DMS114 treated with DMSO at 0.1 percent for 48 hours (cell line): ENCODE measurements at regions not wholly inside any gene's neighbourhood (a gene's known extent, or its start where the extent isn't known, plus 50 kb on each side); places are given as distances from the start of the nearest gene placed in this dataset.
A peak's percentile ranks its signal among the peaks of the same experiment; 100 is the strongest.
"Not testable (repeated sequence)": the region's sequence is repeated elsewhere in the genome, so short reads cannot be mapped to it uniquely, and the experiment has no call there.

ENCODE experiments used
- DNase-seq: peaks from one replicate; lab custom pipeline; 2025; ENCODE audit not compliant: unreplicated experiment; lab: John Stamatoyannopoulos, UW

DNA sequence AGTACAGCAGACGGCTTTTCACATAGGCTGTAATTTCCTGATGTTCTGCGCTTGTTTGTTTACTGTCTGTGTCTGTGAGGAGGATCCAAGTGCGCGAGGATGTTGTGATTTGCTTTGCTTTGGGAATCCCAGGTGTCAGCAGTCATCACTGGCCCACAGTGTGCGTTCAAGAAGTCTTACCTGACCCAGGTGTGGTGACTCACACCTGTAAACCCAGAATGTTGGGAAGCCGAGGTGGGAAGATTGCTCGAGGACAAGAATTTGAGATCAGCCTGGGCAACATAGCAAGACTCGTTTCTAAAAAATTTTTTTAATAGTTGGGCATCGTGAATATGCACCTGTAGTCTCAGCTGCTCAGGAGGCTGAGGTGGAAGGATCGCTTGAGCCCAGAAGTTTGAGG, 110.7 kb downstream of the CRLF3 start:
- not testable (repeated sequence) for DNase-seq

DNA sequence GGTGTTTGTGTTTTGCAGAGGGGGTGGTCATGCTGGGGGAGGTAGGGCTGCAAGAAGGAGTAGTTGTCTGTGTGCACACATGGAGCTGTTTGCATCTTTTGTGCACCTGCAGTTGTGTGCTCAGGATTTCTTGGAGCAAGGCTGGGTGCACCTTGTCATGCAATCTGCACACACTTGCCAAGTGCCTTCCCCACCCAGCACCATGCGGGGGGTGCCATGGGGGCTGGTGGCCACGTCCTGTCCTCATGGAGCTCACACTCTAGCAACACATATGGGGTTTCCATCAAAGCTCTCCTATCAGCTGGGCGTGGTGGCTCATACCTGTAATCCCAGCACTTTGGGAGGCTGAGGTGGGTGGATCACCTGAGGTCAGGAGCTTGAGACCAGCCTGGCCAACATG, 111.6 kb downstream of the CRLF3 start:
- DNase-seq, result not testable (repeated sequence)

DNA sequence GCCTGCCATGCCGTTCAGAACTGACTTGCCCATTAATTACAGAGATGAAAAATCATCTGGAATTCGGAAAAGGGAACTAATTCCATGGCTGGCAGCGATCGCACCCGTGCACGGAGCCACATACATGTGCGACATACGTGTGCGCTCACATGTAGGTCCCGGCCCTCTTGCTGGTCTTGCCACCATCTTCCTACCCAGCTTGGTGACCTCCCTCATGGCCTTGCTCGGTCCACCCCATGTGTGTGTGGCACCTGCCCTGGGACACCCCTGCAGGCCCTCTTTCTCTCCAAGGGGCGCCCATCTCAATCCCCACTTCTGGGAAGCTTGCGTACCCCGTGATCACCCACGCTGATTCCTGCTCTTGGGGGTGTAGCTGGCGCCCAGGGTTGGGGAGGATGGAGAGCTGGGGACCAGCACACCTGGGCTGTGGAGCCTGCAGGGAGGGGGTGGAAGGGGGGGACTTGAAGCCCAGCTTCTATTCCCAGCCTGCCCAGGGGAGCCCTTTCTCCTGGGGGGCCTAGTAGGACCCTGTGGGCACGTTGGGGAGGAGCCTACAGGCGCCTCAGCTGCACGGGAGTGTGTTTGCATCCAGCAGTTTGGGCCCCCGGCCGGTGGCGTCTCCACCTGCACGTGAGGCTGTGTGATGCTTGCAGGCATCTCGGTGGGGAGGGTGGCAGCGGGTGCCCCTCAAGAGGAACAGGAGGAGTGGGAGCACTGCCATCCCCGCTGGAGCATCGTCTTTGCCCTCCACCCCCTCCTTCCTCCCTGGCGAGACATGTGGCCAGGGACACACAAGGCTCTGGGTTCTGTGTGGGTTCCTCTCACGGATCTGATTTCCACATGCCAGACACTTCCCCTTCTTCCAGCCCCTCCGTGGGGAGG, 112.6 kb downstream of the CRLF3 start:
- not testable (repeated sequence) for DNase-seq

DNA sequence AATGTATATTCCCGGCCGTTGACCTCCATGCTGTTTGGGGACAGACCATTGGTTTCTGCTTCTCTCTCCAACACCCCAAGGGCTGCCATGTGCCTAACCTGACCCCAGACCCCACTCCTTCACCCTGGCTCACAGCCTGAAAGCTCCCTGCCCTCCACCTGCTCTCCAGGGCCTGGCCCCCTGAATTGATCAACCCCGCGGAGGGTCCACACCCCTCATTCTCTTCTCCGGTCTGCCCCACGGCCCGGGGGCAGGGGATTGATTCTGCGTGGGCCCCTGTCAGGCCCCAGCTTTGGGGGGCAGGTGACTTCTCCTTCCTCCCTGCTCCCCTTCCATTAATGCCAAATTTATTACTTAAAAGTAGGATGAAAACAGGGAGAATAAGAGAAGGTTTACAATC, 113.3 kb downstream of the CRLF3 start:
- not testable (repeated sequence) for DNase-seq

DNA sequence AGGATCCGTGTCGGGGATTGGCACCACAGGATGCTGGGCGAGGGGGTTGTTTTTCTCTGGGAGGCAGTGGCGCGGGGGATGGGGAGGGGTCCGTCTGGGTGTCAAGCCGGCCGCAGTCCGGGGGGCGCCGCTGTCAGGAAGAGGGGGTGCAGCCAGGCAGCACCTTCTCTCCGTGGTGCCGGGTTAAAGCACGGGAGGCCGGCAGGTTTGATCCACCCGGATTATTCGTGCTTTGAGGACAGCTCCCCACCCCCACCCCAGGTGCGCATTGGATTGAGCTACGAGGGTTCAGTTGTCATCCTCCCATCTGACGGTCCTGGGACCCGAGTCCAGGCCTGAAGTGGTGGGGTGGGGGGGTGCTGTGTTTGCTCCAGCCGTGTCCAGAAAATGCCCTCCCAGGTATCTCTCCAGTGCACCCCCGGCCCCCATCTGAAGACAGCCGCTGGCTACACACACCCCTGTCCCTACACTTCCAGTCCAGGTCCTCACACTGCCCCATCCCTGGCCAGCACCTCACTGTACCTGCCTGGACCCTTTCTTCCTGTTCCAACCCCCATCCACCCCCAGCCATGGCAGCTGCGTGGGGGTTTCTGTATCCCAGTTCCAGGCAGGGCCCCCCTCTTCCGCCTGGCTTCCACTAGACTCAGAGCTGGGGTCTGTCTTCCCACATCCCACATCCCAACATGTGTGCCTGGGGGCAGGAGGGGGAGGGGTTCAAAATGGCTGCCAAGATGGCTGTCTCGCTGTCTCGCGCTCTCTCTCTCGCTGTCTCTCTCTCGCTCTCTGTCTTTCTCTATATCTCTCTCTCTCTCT, 114.0 kb downstream of the CRLF3 start:
- not testable (repeated sequence) for DNase-seq

DNA sequence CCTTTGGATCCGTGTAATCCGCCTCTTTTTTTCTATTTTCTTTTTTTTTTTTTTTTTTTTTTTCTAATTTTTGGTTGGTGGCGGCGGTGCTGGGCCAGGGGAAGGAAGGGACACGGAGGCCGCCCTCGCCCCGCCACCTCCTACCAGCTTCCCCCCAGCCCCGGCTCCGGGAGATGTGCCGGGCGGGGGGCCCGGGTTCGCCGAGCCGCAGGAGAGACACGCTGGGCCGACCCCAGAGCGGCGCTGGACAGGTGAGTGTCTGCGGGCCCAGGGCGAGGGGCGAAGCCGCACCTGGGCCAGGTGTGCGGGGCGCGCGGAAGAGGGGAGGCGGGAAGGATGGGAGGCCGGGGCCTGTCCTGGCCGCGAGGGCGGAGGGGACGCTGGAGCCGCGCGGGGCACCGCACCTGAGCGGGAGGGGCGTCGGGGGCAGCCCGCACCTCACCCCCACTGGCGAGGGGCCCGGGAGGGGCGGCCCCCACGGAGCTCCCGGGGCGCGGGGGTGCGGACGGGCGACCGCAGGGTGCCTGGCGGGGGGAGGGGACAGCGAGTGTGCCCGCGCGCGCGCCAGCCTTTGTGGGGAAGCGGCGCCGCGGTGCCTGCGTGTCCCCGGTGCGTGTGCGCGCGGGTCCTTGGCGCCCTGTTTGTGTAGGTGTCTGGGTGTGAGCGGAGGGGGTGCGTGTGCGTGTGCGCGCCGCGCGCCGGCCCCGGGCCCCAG, 114.8 kb downstream of the CRLF3 start:
- not testable (repeated sequence) for DNase-seq

DNA sequence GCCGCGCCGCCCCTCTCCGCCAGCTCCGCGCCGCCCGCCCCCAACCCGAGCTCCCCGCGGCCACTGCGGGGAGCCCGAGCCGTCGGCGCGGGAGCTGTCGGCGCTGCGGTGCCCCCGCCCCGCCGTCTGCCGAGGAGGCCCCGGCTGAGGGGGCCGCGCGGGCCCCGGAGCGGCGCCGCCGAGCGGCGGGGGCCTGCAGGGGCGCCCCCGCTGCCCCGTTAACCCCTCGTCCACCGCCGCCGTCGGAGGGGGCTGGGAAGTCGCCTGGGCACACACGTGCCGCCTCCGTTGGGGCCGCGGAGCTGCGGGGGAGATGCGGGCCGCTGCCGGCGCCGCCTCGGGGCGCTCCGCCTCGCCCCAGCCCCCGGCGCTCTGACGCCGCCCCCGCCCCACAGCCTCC, 115.4 kb downstream of the CRLF3 start:
- not testable (repeated sequence) for DNase-seq

DNA sequence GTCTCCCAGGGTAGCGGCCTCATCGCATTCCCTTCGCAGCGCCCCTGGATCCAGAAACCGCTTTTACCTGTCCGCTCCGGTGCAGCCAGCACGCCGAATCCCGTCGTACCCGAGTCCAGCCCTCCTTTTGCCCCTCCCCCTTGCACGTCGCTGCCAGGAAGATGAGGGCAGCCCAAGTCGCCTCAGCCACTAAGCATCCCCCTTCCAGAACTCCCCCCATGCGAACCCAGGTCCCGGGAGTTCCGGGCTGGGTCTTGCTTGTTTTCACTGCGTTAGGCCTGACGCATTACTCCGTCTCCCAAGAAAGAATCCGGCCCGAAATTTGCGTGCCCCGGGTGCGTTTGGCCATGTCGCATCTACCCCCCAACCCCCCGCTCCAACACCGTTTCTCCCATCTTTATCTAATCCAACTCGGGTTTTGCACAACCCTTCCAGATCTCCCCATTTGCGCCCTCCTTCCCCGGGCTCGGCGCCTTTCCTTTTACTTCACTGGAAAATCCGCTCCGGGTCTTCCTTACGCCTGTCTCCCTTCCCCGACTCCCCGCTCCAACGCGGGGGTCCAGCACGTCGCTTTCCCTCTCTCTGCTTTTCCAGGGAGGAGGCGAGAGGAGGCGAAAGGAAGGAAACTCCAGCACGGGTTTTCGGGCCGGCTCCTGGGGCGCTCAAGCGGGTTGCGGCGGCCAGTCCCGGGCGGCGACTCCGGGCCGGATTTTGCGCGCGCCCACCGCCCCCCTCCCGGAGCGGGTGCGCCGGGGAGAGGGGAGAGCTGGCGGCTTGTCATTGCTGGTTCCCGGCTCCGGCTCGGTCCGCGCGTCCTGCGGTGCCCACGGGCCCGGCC, 116.0 kb downstream of the CRLF3 start:
- DNase-seq, result peak; percentile 67

DNA sequence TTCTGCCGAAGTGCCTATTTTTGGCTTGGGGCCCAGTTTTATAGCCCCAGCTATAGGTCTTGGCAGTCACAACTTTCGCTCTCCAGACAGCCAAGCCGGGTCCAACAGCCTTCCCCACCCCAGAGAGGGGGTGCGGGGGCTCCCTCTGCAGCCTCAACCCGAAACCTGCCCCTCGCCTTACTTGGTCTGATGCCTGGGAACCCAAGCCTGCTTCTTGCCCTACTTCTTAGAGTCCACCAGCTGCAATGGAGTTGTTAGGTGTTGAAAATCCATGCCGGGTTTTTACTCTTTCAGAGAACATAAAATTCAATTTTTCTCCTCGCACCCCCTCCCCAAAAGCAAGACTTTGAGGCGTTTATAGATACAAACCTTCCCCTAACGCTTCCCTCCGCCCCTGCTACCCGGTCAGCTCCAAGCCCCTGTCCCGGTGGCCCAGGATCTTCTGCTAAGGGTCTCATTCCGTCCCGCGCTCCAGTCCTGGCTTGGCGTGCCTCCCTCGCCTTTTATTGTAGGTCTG, 116.7 kb downstream of the CRLF3 start:
- DNase-seq, result not testable (repeated sequence)

DNA sequence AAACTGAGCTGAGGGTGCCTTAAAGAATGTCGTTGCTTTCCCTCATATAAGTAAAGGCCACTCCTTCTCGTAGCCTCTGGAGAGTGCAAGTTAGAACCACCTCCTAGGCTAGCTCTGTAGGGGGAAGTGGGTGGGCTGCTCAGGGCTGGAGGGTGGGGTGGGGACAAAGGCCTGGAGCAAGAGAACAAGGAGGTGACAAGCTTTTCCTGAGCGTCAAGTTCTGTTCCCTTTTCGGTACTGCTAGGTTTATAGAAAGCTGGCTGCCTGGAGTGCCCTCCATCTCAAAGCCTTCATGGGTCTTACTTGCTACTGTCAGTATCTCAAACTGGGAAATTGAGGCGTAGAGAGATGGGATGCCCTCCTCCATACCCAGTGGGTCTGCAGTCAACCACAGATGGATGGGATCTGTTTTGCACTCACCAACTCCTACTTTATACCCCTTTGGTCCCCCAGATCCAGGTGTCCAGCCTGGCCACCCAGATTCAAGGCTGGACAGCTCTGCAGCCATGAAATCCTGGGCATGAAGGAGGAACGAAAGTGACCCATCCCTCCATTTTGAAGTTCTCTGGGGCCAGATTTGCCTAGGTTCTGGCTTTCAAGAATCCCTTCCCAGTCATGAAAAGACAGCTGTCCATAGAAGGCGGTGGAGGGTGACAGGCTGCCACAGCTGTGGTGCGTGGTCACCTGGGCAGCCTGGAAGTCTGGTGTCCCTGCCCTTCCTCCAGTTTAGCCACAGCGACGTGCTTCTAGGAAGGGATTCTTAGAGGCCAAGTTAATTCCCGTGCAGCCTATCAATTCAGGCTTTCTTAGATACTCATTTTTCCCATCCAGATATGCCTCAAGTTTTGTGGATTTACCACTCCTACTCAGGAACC, 117.8 kb downstream of the CRLF3 start:
- DNase-seq, result not testable (repeated sequence)

DNA sequence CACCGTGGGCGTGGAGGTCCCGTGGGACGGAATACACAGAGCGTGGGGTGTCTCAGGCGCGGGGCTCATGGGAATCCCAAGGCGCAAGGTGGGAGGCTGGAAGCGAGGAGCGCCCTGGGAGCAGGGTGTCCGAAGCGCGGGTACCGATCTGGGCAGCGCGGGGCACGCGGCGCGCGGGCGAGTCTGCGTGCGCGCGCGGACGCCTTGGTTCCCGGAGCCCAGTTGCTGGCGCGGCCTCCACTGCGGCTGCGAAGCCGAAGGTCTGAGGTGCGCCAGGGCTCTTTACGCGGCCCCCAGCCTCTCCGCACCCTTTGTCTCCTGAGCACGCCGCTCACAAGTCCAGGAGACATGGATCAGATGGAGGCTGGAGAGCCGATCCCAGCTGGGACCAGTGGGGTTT, 118.5 kb downstream of the CRLF3 start:
- DNase-seq, result not testable (repeated sequence)

DNA sequence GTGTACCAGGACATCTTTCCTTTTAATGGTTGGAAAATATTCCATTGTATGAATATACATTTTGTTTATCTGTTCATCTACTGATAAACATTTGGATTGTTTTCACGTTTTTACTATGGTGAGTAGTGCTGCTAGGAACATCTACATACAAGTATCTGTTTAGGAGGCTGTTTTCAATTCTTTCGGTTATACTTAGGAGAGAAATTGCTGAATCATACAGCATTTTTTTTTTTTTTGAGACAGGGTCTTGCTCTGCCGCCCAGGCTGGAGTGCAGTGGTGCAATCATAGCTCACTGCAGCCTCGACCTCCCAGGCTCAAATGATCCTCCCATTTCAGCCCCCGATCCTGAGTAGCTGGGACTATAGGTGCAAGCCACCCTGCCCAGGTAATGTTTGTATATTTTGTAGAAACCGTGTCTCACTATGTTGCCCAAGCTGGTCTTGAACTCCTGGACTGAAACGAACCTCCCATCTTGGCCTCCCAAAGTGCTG, 122.9 kb downstream of the CRLF3 start:
- DNase-seq, result no peak

DNA sequence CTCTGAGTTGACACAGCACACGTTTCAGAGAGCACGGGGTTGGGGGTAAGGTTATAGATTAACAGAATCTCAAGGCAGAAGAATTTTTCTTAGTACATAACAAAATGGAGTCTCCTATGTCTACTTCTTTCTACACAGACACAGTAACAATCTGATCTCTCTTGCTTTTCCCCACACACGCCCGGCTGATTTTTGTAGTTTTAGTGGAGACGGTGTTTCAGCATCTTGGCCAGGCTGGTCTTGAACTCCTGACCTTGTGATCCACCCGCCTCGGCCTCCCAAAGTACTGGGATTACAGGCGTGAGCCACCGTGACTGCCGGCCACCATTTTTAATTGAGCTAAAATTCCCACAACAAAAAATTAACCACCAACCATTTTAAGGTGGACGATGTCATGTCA, 123.7 kb downstream of the CRLF3 start:
- DNase-seq, result not testable (repeated sequence)

DNA sequence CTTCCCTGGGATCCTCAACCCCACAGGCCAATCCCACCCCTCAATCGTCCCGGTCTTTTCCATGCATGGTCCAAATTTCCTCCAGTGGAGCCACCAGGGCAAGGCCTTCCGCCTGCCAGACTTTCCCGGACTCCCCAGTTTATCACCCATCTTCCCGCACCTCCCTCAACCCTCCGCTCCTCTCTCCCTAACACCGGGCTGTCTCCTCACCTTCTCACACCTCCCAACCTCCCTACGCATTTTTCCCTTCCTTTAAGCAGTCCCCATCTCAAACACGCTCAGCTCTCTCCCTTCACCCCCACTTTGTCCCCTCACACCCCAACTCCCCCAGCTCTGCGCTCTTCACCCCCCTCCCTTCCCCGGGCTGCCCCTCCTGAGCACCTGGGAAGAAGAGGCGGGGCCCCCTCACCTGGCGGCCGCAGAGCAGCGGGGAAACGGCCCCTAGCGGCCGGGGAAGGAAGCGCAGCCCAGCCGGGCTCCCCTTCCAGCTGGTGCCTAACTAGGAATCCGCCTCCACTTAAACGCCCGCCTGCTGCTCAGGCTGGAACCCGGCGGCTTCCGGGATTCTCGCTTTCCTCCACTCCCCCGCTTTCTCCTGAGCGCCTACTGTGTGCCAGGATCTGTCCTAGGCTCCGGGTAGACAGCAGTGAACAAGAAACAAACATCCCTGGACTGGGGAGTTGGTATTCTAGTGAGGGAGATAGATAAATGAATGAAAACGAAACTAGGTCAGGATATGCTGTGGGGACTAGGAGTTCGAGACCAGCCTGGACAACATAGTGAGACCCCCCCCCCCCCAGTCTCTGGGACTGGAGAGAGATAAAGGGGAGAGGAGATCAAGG, 126.7 kb downstream of the CRLF3 start:
- peak; percentile 33 for DNase-seq

DNA sequence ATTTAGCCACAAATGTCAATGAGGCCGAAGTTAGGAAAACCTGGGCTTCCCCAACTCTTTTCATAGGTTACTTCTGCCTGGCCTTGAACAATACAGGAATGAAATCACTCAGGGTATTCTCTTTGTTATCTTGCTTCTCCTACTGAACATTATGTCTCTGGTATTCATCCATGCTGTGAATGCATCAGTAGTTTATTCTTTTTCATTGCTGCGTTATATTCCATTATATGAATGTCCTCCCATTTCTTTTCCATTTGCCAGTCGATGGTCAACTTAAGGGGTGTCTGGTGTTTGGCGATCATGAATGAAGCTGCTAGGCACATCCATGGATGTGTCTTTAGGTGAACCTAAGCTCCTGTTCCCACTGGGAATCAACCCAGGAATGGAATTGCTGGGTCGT, 128.3 kb downstream of the CRLF3 start:
- DNase-seq, result no peak

DNA sequence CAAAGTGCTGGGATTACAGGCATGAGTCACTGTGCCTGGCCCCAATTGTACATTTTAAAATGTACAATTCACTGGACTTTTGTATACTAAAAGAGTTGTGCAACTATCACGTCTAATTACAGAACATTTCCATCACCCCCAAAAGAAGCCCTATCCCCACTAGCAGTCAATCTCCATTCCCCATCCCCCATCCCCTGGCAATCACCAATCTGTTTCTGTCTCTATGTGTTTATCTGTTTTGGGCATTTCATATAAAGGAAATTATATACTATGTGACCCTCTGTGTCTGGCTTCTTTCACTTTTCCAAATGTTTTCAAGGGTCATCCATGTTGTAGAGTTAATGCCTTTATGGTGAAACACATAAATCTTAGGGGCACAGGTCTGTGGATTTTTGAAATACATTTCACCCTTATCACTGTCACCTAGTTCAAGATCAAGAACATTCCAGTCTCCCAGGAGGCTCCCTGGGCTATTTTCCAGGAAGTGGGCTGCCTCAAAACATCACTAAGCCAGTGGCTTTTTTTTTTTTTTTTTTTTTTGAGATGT, 129.2 kb downstream of the CRLF3 start:
- DNase-seq, result not testable (repeated sequence)

DNA sequence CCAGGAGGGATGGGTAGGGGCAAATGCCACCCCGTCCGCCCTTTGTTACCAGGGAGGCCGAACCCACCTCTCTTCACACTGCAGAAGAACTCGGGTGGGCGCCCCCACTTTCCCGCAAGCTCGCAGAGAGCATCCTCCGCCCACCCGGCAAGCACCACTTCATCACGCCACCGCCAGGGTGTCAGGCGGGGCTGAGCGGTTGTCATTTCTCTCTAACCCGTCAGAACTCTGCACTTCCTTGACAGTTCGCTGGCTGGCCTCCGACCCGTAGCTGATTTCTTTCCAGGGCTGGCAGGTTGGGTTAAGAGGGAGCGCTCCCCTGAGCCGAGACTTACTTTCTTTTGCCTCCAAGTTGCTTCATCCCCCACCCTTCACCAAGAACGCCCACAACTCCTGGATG, 130.7 kb downstream of the CRLF3 start:
- not testable (repeated sequence) for DNase-seq
